Loucy (cell line): ENCODE measurements at regions not wholly inside any gene's neighbourhood (a gene's known extent, or its start where the extent isn't known, plus 50 kb on each side); places are given as distances from the start of the nearest gene placed in this dataset.

Source experiments
- CTCF ChIP-seq: fragments of 200-600 bp; sonication (generic); conservative IDR thresholded peaks from 2 replicates; pipeline ENCODE4 v1.5.1; 2014; ENCODE audit warnings: mild to moderate bottlenecking, antibody characterized with exemption, low read length
- EZH2phosphoT487 ChIP-seq: fragments of 200-600 bp; IDR thresholded peaks from 2 replicates; pipeline ENCODE4 v1.6.1; 2018; ENCODE audit warnings: antibody characterized with exemption, mild to moderate bottlenecking, moderate library complexity, borderline replicate concordance

- TF ChIP-seq CTCF (no peak), EZH2phosphoT487 (no peak)
Measured at GRCh38 chrX:22698151-22698550, 301.6 kb upstream of the DDX53 start.
